Liver (tissue), 2 donors: ENCODE measurements at regions not wholly inside any gene's neighbourhood (a gene's known extent, or its start where the extent isn't known, plus 50 kb on each side); places are given as distances from the start of the nearest gene placed in this dataset.

Source experiments
- YY1 ChIP-seq: IDR thresholded peaks from 2 replicates; pipeline ENCODE4 v1.6.1; 2016; ENCODE audit warnings: antibody characterized with exemption, mild to moderate bottlenecking
- TF ChIP-seq, protein P1 (sequence below): fragments of 150-350 bp; IDR thresholded peaks from 2 replicates; pipeline ENCODE4 v1.5.1; 2017; ENCODE audit warnings: improper control_type of control experiment, low read depth, low read length; ENCODE audit not compliant: missing input control
- donor health status: healthy.

DNA sequence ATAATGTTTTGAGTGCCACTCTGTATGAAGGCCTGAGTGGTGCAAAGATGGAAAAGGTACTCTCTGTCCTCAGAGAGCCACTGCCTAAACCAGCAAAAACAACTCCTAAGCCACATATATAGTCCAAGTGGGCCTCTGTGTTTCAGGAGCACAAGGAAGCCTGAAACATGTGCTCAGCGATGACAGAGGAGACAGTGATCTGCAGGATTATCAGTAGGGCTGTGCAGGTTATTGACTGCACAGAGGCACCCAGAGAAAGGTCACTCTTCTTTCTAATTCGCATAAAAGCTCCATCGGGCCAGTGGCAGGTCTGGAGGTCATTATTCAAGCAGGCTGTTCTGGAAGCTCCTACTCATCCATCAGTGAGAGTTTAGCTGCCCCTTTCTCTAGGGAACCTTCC lies 361.9 kb downstream of the BCL11B start:
- no peak for TF ChIP-seq YY1
- TF ChIP-seq, protein P1, sequence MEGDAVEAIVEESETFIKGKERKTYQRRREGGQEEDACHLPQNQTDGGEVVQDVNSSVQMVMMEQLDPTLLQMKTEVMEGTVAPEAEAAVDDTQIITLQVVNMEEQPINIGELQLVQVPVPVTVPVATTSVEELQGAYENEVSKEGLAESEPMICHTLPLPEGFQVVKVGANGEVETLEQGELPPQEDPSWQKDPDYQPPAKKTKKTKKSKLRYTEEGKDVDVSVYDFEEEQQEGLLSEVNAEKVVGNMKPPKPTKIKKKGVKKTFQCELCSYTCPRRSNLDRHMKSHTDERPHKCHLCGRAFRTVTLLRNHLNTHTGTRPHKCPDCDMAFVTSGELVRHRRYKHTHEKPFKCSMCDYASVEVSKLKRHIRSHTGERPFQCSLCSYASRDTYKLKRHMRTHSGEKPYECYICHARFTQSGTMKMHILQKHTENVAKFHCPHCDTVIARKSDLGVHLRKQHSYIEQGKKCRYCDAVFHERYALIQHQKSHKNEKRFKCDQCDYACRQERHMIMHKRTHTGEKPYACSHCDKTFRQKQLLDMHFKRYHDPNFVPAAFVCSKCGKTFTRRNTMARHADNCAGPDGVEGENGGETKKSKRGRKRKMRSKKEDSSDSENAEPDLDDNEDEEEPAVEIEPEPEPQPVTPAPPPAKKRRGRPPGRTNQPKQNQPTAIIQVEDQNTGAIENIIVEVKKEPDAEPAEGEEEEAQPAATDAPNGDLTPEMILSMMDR, result no peak
